GM21528 (cell line): ENCODE measurements at regions not wholly inside any gene's neighbourhood (a gene's known extent, or its start where the extent isn't known, plus 50 kb on each side); places are given as distances from the start of the nearest gene placed in this dataset.
A peak's percentile ranks its signal among the peaks of the same experiment; 100 is the strongest.

Source experiments
- ATAC-seq: cut with Tn5 transposase; IDR thresholded peaks from one replicate; pipeline ENCODE4 v1.9.1; 2021; ENCODE audit warnings: mild to moderate bottlenecking, moderate library complexity; ENCODE audit not compliant: unreplicated experiment, low FRiP score

- ATAC-seq, result no peak
These were observed 1156.4 kb downstream of the AMY1C start for GRCh38 chr1:104906141-104906540.

GRCh38 chr1:104919188-104919587 is 1169.5 kb downstream of the AMY1C start:
- no peak for ATAC-seq

- ATAC-seq, result no peak
These were observed 1171.8 kb downstream of the AMY1C start for GRCh38 chr1:104921525-104921924.

DNA sequence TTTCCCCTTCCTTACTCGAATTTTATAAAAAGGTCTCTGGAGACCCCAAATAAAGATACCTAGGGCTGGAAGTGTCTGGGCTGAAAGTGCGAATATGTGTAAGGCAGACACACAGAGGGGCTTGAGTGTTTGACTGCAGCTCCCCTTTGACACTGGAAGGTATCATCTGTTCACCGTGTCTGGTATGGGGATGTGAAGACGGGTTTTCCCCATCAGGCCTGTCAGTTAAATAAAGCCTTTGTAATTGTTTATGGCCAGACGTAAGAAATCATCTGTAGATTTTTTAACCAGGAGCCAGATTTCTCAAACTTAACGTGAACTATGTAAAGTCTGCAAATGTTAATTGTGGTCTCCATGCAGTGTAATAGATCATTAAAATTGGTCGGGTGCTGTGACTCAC is 1173.4 kb downstream of the AMY1C start:
- ATAC-seq, result no peak

- no peak for ATAC-seq
These were observed 1179.6 kb downstream of the AMY1C start for GRCh38 chr1:104929280-104929679.

GRCh38 chr1:104932030-104932915 is 1182.6 kb downstream of the AMY1C start:
- no peak for ATAC-seq

DNA sequence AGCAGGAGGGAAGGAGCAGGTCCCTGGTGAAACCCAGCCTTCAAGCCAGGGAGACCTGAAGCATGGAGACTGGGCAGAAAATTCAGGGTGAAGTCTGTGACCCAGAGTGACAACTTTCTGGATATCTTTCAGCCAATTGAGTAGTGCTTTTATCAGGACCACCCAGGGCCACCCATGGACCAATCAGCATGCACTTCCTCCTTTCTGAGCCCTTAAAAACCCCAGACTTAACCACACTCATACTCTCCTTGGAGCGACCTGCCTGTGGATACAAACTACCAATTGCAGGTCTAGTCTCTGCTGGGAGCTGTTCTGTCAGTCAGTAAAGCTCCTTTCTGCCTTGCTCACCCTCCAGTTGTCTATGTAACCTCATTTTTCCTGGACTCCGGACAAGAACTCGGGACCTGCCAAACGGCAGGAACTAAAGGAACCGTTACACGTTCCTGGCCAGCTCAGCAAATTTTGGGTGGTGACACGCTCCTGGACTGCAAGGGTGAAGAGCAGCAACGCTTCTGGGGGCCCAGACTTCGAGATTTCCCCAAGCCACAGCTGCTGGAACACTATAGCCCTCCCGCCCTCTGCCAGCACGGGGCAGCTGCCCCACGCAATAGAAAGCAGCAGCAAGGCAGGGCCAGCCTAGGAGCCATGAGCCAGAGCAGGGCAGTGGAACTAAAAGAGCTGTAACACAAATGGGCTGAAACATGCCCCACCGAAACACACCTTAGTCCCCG is 1183.4 kb downstream of the AMY1C start:
- ATAC-seq, result no peak

DNA sequence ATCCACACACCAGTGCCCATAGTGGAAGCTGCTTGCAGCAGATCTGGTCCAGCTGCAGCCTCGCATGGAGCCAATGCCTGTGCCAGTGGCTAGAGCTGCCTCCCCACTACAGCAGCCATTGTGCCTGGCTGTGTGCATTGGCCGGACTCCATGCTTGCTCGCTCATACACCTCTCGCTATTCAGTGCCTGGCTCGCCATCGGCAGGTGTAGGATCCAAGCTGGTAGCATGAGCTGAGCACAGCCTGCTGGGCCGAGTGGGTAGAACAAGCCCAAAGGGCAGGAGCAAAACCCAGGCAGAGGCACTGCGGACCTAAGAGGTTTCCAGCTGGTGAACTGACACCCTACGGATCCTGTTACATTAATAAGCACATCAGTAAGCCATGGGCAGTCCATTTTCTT is 1184.1 kb downstream of the AMY1C start:
- ATAC-seq, result no peak

- no peak for ATAC-seq
These were observed 1195.7 kb downstream of the AMY1C start for GRCh38 chr1:104945406-104945805.

DNA sequence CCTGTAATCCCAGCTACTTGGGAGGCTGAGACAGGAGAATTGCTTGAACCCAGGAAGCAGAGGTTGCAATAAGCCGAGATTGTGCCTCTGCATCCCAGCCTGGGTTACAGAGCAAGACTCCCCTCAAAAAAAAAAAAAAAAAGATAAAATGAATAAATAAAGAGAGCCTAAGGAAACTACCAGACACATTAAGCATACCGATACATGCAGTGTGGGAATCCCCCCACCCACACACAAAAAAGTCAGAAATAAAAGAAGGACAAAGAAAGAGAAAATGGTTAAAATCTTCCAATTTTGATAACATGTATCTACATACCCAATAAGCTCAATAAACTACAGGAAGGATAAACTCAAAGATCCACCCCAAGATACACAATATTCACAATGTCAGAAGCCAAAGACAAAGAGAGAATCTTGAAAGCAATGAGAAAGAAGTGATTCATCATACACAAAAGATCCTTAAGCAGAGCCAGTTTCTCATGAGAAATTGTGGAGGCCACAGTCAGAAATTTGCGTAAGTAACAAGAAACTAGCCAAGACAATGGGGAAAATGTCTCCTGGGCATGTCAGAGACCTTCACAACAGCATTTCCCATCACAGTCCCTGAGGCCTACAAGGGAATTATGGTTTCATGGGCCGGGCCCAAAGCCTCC is 1197.0 kb downstream of the AMY1C start:
- ATAC-seq, result no peak

GRCh38 chr1:104953555-104953954 is 1203.9 kb downstream of the AMY1C start:
- no peak for ATAC-seq

- ATAC-seq, result no peak
These were observed 1223.8 kb downstream of the AMY1C start for GRCh38 chr1:104973516-104973915.

DNA sequence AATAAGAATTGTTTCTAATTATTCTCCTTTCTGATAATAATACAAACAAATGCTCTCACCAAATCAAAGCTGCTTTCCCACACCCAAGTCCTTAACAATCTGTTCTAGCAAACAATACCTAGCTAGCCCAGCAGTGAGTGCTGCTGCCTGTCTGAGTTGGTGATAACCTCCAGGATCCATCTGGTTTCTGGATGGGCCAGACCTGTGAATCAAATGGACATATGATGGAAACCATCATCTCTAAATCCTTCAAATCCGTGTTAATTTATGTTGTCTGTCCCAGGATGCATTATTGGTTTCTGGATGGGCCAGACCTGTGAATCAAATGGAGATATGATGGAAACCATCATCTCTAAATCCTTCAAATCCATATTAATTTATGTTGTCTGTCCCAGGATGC is 1230.0 kb downstream of the AMY1C start:
- no peak for ATAC-seq

DNA sequence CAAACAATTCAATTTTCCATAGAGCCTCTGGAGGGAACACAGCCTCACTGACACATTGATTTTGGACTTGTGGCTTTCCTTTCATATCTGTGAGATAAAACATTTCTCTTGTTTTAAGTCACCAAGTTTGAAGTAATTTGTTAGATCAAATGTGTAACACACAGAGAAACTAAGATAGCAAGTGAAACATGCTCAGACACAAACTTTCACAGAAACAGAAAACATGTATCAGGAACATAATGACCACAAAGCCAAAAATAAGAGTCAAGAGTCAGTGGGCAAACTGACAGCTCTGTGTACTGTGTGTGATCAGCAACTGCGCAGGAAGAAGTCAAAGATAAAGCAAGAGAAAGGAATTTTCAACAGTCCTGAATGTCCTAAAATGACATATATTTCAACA is 1237.5 kb downstream of the AMY1C start:
- ATAC-seq, result peak; percentile 99

DNA sequence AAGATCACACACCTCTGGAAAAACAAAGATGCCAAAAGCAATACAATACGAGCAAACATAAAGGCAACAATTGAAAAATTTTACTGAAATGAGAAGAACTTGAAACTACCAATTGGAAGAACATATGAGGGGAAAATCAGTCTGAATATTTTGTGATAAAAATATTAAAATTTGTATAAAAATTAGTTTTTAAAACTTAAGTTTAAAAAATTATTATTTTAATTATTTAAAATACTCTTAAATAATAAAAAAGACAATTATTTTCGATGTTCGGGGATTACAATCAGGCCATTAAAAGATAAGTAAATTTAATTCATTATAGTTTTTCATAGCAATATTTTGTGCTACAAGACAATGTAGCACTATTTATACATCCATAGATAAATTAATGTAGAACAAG is 1239.3 kb downstream of the AMY1C start:
- no peak for ATAC-seq

- no peak for ATAC-seq
These were observed 1242.0 kb downstream of the AMY1C start for GRCh38 chr1:104991702-104992101.

- ATAC-seq, result no peak
These were observed 1251.1 kb downstream of the AMY1C start for GRCh38 chr1:105000793-105001192.

DNA sequence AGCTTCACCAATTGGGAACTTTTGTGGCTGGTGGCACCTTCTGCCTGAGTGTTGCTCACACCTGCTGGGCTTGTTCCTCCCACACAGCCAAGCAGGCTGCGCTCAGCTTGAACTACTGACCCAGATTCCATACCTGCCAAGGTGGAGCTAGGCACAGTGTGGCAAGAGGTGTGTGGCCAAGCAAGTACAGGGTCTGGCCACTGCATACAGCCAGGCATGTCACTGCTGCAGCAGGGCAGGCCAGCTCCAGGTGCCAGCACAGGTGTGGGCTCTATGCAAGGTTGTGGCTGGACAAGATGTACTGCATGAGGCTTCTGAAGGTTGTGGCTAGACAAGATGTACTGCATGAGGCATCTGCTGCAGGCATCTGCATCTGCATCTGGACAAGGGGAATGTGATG is 1254.8 kb downstream of the AMY1C start:
- no peak for ATAC-seq

DNA sequence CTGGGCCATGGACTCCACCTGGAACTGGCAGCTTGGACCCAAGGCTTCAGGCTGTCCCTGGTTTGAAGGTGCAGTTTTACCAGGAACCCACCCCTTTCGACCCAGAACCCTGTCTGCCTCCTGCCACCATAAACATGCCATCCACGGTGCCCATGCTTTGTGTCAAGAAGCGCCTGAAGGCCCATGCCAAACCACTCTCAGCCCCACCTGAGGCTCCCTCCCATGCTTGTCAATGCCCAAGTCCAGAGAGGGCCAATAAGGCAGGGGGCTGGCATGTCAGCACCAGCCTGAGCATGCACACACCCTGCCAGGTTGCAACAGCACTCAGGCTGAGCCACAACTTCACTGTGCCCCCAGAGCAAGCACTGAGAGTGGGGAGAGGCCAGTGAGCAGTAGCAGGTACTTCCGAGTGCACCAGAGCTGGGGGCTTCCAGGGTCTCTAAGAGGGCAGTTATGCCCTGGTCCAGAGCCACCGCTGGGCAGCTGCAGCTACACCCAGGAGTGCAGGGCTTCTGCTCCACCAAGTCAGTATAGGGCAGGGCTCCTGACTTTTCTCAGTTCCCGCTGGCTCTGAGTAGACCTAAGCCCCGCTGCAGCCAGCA is 1256.0 kb downstream of the AMY1C start:
- no peak for ATAC-seq

GRCh38 chr1:105017587-105017986 is 1267.9 kb downstream of the AMY1C start:
- ATAC-seq, result no peak

- ATAC-seq, result no peak
These were observed 1274.0 kb downstream of the AMY1C start for GRCh38 chr1:105023719-105024118.
